Hematopoietic multipotent progenitor cell treated with erythropoietin and hydrocortisone succinate and interleukin-3 and kit ligand, for 8 days (in vitro differentiated cells): ENCODE measurements at regions not wholly inside any gene's neighbourhood (a gene's known extent, or its start where the extent isn't known, plus 50 kb on each side); places are given as distances from the start of the nearest gene placed in this dataset.

Experiments
- DNase-seq: peaks from one replicate; pipeline ENCODE4 v3.0.0-alpha.2; 2015

GRCh38 chr18:79611040-79611681 is 68.4 kb upstream of the CTDP1 start:
- DNase-seq = no peak

- DNase-seq = no peak
Observed at GRCh38 chr18:79612291-79613108, 67.1 kb upstream of the CTDP1 start.

- no peak for DNase-seq
Observed at GRCh38 chr18:79613186-79613931, 66.2 kb upstream of the CTDP1 start.

- no peak for DNase-seq
Observed at GRCh38 chr18:79614211-79614955, 65.2 kb upstream of the CTDP1 start.

GRCh38 chr18:79615091-79615490 is 64.5 kb upstream of the CTDP1 start:
- no peak for DNase-seq

- no peak for DNase-seq
Observed at GRCh38 chr18:79615586-79615985, 64.0 kb upstream of the CTDP1 start.

- no peak for DNase-seq
Observed at GRCh38 chr18:79616651-79617510, 62.7 kb upstream of the CTDP1 start.

- no peak for DNase-seq
Observed at GRCh38 chr18:79617511-79618500, 61.8 kb upstream of the CTDP1 start.

GRCh38 chr18:79620576-79621165 is 58.9 kb upstream of the CTDP1 start:
- DNase-seq = no peak

GRCh38 chr18:79621501-79621900 is 58.1 kb upstream of the CTDP1 start:
- DNase-seq = no peak

GRCh38 chr18:79622004-79622403 is 57.6 kb upstream of the CTDP1 start:
- DNase-seq = no peak

GRCh38 chr18:79624356-79625170 is 55.0 kb upstream of the CTDP1 start:
- peak; percentile 26 for DNase-seq

GRCh38 chr18:79625195-79625923 is 54.2 kb upstream of the CTDP1 start:
- peak; percentile 23 for DNase-seq

GRCh38 chr18:79625924-79626561 is 53.6 kb upstream of the CTDP1 start:
- DNase-seq = no peak

GRCh38 chr18:79626905-79627749 is 52.5 kb upstream of the CTDP1 start:
- no peak for DNase-seq

- DNase-seq = no peak
Observed at GRCh38 chr18:79627750-79628294, 51.8 kb upstream of the CTDP1 start.
